Hematopoietic multipotent progenitor cell treated with erythropoietin and hydrocortisone succinate and interleukin-3 and kit ligand, for 4 days (in vitro differentiated cells): ENCODE measurements at regions not wholly inside any gene's neighbourhood (a gene's known extent, or its start where the extent isn't known, plus 50 kb on each side); places are given as distances from the start of the nearest gene placed in this dataset.
"Not testable (repeated sequence)": the region's sequence is repeated elsewhere in the genome, so short reads cannot be mapped to it uniquely, and the experiment has no call there.

ENCODE experiments used
- DNase-seq: peaks from one replicate; pipeline ENCODE4 v3.0.0-alpha.2; 2015

GRCh38 chr14:27409944-27410343 lies 812.1 kb upstream of the NOVA1 start:
- no peak for DNase-seq

GRCh38 chr14:27410981-27411380 lies 813.1 kb upstream of the NOVA1 start:
- no peak for DNase-seq

GRCh38 chr14:27427796-27428195 lies 830.0 kb upstream of the NOVA1 start:
- peak; percentile 0 for DNase-seq

DNA sequence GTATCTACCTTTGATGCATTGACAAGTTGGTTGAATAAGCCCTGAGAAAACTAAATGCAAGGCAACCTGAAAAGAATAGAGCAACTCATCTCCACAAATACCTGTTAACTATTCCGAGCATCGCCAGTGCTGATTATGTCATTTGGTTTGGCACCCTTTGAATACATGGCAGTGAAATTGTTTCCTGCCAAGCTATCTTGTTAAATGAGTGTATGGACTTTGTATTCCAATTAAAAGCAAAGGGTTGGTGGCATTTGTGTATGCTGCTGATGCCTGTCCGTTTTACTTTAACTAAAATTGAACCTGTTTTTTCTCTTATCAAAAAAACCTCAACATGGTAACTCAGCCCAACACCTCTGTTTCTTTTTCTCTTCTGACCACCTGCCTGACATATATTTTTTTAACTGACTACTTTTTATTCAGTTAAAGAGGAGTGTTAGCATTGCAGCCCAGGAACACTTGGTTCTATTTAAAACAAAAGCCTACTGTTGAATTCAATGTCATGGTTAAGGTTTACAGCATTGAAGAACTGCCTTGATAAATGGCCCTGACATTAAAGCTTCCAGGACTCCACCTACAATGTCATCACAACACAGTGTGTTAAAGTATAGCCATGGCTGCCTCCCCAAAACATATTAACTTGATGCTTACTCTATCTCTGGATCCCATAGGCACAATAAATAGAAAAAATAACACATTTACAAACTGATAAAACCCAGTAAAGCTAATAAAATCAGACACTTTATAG lies 838.3 kb upstream of the NOVA1 start:
- no peak for DNase-seq

GRCh38 chr14:27484633-27485032 lies 886.8 kb upstream of the NOVA1 start:
- DNase-seq, result no peak

- DNase-seq, result no peak
Observed at GRCh38 chr14:27485193-27485592, 887.4 kb upstream of the NOVA1 start.

GRCh38 chr14:27506272-27506671 lies 908.4 kb upstream of the NOVA1 start:
- DNase-seq, result no peak

DNA sequence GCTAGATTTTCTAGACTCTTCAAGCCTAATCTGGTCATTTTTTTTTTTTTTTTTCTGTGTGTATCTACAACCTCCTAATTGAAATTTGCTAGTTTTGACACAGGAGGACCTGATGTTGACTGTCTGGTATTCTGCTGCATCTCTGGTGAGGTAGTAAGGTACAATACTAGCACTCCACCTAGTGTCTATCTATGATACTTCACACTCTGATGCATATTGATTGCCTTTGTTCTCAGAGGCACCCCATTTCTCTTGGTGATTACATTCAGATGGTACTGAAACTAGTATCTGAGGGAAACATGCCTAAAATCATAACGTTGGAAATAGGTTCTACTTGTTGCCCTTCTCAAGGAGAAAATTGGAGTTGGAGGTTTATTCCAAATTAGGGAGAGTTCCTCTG lies 930.5 kb upstream of the NOVA1 start:
- DNase-seq, result peak; percentile 39

- DNase-seq, result no peak
Observed at GRCh38 chr14:27536748-27537147, 938.9 kb upstream of the NOVA1 start.

GRCh38 chr14:27546111-27546510 lies 948.3 kb upstream of the NOVA1 start:
- no peak for DNase-seq

GRCh38 chr14:27553790-27554189 lies 956.0 kb upstream of the NOVA1 start:
- peak; percentile 3 for DNase-seq

- no peak for DNase-seq
Observed at GRCh38 chr14:27557445-27557844, 959.6 kb upstream of the NOVA1 start.

GRCh38 chr14:27559848-27560247 lies 962.0 kb upstream of the NOVA1 start:
- no peak for DNase-seq

GRCh38 chr14:27566843-27567382 lies 969.1 kb upstream of the NOVA1 start:
- no peak for DNase-seq

- no peak for DNase-seq
Observed at GRCh38 chr14:27573018-27573417, 975.2 kb upstream of the NOVA1 start.

DNA sequence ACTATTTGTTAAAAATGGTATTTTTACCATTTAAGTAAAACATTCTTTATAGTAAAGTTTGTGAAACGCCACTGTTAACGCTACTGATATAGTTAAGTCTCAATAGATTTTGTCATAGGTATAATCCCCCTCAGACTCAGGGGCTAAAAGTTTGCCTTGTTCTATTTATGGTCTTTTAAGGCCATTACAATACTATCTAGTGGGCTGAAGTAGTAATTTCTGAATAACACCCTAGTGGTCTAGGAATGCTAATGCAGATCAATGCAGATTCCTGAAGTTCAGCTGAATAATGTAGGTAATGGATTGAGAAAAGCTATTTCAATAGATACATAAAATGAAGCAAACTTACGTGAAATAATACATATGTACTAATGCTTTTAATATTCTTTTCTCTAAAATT lies 989.3 kb upstream of the NOVA1 start:
- DNase-seq, result peak; percentile 1

DNA sequence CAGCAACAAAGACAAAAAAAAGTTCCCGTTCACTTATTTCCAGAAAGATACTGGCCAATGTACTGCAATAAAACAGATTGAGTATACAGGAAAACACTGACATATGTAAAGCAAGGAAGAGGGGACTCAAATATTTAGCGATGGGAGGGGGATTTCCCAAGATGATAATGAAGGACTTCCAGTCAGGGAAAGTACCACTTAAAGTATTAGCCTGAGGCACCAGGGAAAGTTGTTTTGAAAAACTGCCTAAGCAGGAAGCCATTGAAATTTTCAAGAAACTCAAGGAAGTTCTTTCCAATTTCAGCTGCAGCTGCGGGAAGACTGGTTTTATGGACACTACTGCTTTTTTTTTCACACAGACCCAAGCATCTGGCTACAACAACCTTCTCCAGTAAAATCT lies 1007.4 kb upstream of the NOVA1 start:
- DNase-seq, result no peak

- no peak for DNase-seq
Observed at GRCh38 chr14:27608377-27608776, 1010.5 kb upstream of the NOVA1 start.

- DNase-seq, result no peak
Observed at GRCh38 chr14:27612121-27612520, 1014.3 kb upstream of the NOVA1 start.

- no peak for DNase-seq
Observed at GRCh38 chr14:27613102-27613501, 1015.3 kb upstream of the NOVA1 start.

- no peak for DNase-seq
Observed at GRCh38 chr14:27623782-27624181, 1025.9 kb upstream of the NOVA1 start.

GRCh38 chr14:27634056-27634970 lies 1036.5 kb upstream of the NOVA1 start:
- DNase-seq, result no peak

- DNase-seq, result not testable (repeated sequence)
Observed at GRCh38 chr14:27640688-27641087, 1042.9 kb upstream of the NOVA1 start.
